K562 (cell line): ENCODE measurements at regions not wholly inside any gene's neighbourhood (a gene's known extent, or its start where the extent isn't known, plus 50 kb on each side); places are given as distances from the start of the nearest gene placed in this dataset.

ENCODE experiments used
- CHD4 ChIP-seq: fragments of 200-600 bp; sonication (generic); IDR thresholded peaks from 3 replicates; pipeline ENCODE4 v1.6.1; 2012; ENCODE audit warnings: low read depth, mild to moderate bottlenecking, mixed read lengths, low read length, inconsistent platforms; ENCODE audit not compliant: insufficient read depth, insufficient replicate concordance, poor library complexity, severe bottlenecking
- KAT2B ChIP-seq: IDR thresholded peaks from one replicate; pipeline ENCODE4 v1.6.1; 2012; ENCODE audit warnings: low read depth, mild to moderate bottlenecking, control low read depth, inconsistent platforms, low read length, moderate library complexity
- WHSC1 ChIP-seq: IDR thresholded peaks from one replicate; pipeline ENCODE4 v1.6.1; 2012; ENCODE audit warnings: low read length, control low read depth, inconsistent platforms
- ZMIZ1 ChIP-seq, 2 experiments: fragments of 150-350 bp in 1 of 2; IDR thresholded peaks; 2 replicates each; pipeline ENCODE4 v1.6.1; 2012 to 2016; ENCODE audit warnings: low read depth in 2 of 2, low read length in 2 of 2, mild to moderate bottlenecking in 1 of 2, moderate library complexity in 1 of 2
- ZNF407 ChIP-seq: fragments of 450-650 bp; IDR thresholded peaks from 2 replicates; pipeline ENCODE4 v1.6.1; 2016; ENCODE audit warnings: low read depth
- TF ChIP-seq, protein P1 (sequence below), 2 experiments: fragments of 450-650 bp; IDR thresholded peaks; 2 replicates each; pipeline ENCODE4 v1.6.1; 2016; ENCODE audit warnings: mild to moderate bottlenecking in 2 of 2, borderline replicate concordance in 1 of 2, low read depth in 1 of 2, moderate library complexity in 1 of 2

DNA sequence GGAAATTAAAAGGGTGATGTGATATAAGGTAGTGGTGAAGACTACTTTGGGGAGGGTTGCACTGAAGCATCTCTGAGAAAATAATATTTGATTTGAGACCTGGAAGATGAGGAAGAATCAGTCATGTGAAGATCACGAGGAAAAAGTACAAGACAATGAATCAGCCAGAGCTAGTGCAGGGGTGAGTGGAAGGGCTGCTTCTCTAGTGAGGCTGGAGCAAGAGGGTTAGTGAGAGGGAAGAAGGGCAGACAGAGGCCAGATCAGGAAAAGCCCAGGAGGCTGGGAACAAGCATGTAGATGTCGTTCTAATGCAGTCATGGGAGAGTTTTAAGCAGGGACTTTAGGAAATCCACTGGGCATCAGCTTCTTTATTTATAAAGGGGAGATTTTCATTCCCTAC lies 504.2 kb upstream of the SALL1 start (continued):
- TF ChIP-seq ZNF407 (no peak), KAT2B (no peak), WHSC1 (no peak), ZMIZ1 (IDR thresholded peaks at IDR 0.05; ENCODE audit: low read depth in 2 of 2, low read length in 2 of 2) (no peak), CHD4 (no peak)
- TF ChIP-seq, protein P1, sequence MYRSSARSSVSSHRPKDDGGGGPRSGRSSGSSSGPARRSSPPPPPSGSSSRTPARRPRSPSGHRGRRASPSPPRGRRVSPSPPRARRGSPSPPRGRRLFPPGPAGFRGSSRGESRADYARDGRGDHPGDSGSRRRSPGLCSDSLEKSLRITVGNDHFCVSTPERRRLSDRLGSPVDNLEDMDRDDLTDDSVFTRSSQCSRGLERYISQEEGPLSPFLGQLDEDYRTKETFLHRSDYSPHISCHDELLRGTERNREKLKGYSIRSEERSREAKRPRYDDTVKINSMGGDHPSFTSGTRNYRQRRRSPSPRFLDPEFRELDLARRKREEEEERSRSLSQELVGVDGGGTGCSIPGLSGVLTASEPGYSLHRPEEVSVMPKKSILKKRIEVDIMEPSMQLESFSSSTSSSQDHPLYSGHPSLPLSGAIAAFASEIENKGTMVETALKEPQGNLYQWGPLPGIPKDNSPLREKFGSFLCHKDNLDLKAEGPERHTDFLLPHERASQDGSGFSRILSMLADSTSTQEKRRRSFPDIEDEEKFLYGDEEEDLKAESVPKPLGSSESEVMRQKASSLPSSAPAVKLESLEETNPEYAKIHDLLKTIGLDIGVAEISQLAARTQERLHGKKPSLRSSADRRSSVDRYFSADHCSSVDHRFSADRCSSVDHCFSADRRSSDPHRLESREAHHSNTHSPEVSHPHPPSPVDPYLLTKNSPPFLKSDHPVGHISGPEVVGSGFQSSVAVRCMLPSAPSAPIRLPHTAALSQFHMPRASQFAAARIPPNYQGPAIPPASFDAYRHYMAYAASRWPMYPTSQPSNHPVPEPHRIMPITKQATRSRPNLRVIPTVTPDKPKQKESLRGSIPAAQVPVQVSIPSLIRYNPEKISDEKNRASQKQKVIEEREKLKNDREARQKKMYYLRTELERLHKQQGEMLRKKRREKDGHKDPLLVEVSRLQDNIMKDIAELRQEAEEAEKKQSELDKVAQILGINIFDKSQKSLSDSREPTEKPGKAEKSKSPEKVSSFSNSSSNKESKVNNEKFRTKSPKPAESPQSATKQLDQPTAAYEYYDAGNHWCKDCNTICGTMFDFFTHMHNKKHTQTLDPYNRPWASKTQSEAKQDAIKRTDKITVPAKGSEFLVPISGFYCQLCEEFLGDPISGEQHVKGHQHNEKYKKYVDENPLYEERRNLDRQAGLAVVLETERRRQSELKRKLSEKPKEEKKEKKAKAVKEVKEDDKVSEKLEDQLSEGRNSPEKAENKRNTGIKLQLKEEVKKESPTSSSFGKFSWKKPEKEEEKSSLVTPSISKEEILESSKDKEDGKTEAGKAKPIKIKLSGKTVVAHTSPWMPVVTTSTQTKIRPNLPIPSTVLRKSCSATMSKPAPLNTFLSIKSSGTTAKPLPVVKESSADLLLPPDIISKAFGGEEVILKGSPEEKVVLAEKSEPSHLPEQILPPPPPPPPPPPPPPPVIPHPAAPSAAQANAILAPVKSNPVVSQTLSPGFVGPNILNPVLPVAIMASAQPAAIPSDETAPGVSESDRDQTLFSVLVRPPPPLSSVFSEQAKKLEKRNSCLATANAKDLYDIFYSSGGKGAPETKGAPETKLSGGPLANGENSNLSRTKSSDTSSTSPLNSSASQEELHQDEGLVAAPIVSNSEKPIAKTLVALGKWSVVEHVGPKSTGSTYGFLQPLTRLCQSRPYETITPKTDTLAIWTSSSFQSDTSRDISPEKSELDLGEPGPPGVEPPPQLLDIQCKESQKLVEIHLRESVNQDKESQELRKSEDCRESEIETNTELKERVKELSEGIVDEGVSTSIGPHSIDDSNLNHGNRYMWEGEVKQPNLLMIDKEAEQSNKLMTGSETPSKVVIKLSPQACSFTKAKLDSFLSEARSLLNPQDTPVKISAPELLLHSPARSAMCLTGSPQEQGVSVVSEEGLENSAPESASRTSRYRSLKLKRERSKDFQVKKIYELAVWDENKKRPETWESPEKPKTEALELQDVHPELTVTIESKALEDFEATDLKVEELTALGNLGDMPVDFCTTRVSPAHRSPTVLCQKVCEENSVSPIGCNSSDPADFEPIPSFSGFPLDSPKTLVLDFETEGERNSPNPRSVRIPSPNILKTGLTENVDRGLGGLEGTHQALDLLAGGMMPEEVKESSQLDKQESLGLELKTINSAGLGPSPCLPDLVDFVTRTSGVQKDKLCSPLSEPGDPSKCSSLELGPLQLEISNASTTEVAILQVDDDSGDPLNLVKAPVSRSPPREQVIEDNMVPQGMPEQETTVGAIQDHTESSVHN (IDR thresholded peaks at IDR 0.05; ENCODE audit: borderline replicate concordance in 1 of 2, low read depth in 1 of 2) = no peak
